H1 (cell line): ENCODE measurements at regions not wholly inside any gene's neighbourhood (a gene's known extent, or its start where the extent isn't known, plus 50 kb on each side); places are given as distances from the start of the nearest gene placed in this dataset.

Experiments used
- BCL11A ChIP-seq, 2 experiments: IDR thresholded peaks; one replicate each; pipeline ENCODE4 v1.6.1; 2011; ENCODE audit warnings: low read depth in 2 of 2, low read length in 2 of 2, mild to moderate bottlenecking in 2 of 2
- CHD7 ChIP-seq: fragments of 300-600 bp; sonication (generic); IDR thresholded peaks from 2 replicates; pipeline ENCODE4 v1.7.1; 2012; ENCODE audit warnings: low read length, moderate library complexity, mild to moderate bottlenecking, inconsistent platforms; ENCODE audit not compliant: insufficient replicate concordance
- E2F6 ChIP-seq: IDR thresholded peaks from 2 replicates; pipeline ENCODE4 v1.6.1; 2012; ENCODE audit warnings: inconsistent platforms
- GTF2F1 ChIP-seq: IDR thresholded peaks from 2 replicates; pipeline ENCODE4 v1.6.1; 2012; ENCODE audit warnings: low read depth, low read length, improper control_type of control experiment, borderline replicate concordance
- POLR2AphosphoS5 ChIP-seq: IDR thresholded peaks from 2 replicates; pipeline ENCODE4 v1.6.1; 2011; ENCODE audit warnings: low read depth, low read length

- TF ChIP-seq CHD7 (no peak), POLR2AphosphoS5 (no peak), GTF2F1 (no peak), E2F6 (no peak), BCL11A (IDR thresholded peaks at IDR 0.05; ENCODE audit: low read depth in 2 of 2, low read length in 2 of 2) (no peak)
Observed at GRCh38 chr10:52954407-52954806, 181.8 kb upstream of the MBL2 start (continued).
